C4-2B (cell line): ENCODE measurements at regions not wholly inside any gene's neighbourhood (a gene's known extent, or its start where the extent isn't known, plus 50 kb on each side); places are given as distances from the start of the nearest gene placed in this dataset.

Experiments used
- CTCF ChIP-seq: fragments of 450-650 bp; conservative IDR thresholded peaks from 2 replicates; pipeline ENCODE4 v1.5.1; 2017; ENCODE audit warnings: mild to moderate bottlenecking
- ZFX ChIP-seq: fragments of 450-650 bp; IDR thresholded peaks from 2 replicates; pipeline ENCODE4 v1.6.1; 2017

DNA sequence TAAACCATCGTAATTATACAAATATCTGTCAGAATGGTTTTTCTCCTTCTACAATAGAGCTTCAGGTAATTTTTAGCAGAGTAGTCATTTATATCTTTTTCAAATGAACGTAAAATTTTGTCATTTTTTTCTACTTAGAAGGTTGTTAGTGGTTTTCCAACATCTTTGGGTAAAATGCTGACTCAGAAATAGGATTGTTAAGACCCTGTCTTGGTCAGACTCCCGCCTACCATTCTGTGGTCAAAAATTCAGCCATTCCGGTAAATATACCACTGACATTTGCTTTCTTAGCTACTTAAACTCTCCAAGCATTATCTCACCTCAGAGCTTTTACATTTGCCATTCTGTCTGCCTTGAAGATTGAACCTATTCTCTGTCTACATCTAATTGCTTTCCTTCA lies 154.1 kb upstream of the CDH19 start:
- no peak for TF ChIP-seq CTCF
- no peak for TF ChIP-seq ZFX
